Transverse colon (tissue), 4 donors: ENCODE measurements at regions not wholly inside any gene's neighbourhood (a gene's known extent, or its start where the extent isn't known, plus 50 kb on each side); places are given as distances from the start of the nearest gene placed in this dataset.

Experiments used
- DNase-seq: peaks from one replicate; pipeline ENCODE4 v3.0.0-alpha.2; 2019
- H3K27ac ChIP-seq, 4 donors: fragments of 200-600 bp; sonication (generic); 2 replicates each; pipeline ENCODE4 v1.5.1; 2016 to 2018; ENCODE audit warnings: inconsistent platforms in 4 of 4
- H3K27me3 ChIP-seq: fragments of 200-600 bp; sonication (generic); 2 replicates; pipeline ENCODE4 v1.5.1; 2017; ENCODE audit warnings: inconsistent platforms
- H3K36me3 ChIP-seq, 4 donors: fragments of 200-600 bp; sonication (generic); 2 replicates each; pipeline ENCODE4 v1.5.1; 2017 to 2019; ENCODE audit warnings: inconsistent platforms in 4 of 4
- H3K4me1 ChIP-seq, 4 donors: fragments of 200-600 bp; sonication (generic); 2 replicates each; pipeline ENCODE4 v1.5.1; 2017 to 2020; ENCODE audit warnings: inconsistent platforms in 4 of 4
- H3K4me3 ChIP-seq, 4 donors: fragments of 200-600 bp; sonication (generic); 1 replicate in 1 of 4; 2 replicates in 3 of 4; pipeline versions ENCODE4 v1.5.1 to v1.6.1; 2017 to 2019; ENCODE audit warnings: inconsistent platforms in 4 of 4
- H3K9me3 ChIP-seq, 2 donors: fragments of 200-600 bp; sonication (generic); 2 replicates each; pipeline ENCODE4 v1.5.1; 2017 to 2019; ENCODE audit warnings: inconsistent platforms in 2 of 2
- CTCF ChIP-seq, 5 experiments: fragments of 200-600 bp in 3 of 5; fragments of 450-650 bp in 2 of 5; sonication (generic) in 3 of 5; IDR thresholded peaks; 1 replicate in 2 of 5; 2 replicates in 3 of 5; pipeline ENCODE4 v1.5.1; 2016 to 2017; ENCODE audit warnings: antibody characterized with exemption in 5 of 5, inconsistent platforms in 3 of 5, mild to moderate bottlenecking in 2 of 5, moderate library complexity in 1 of 5
- EP300 ChIP-seq: sonication (generic); formaldehyde crosslinking; IDR thresholded peaks from one replicate; pipeline ENCODE4 v1.6.1; 2017; ENCODE audit warnings: antibody characterized with exemption, low read depth
- POLR2A ChIP-seq: fragments of 450-650 bp; IDR thresholded peaks from one replicate; pipeline ENCODE4 v1.6.1; 2016; ENCODE audit warnings: antibody characterized with exemption, mild to moderate bottlenecking, moderate library complexity
- POLR2AphosphoS5 ChIP-seq, 3 donors: sonication (generic); formaldehyde crosslinking; IDR thresholded peaks; one replicate each; pipeline ENCODE4 v1.6.1; 2016; ENCODE audit warnings: antibody characterized with exemption in 3 of 3
- WGBS, 2 donors: methylation state at CpG; one replicate each; pipeline ENCODE4 v1.1.5; 2018; ENCODE audit warnings: low coverage in 1 of 2; 5-methylcytosine and 5-hydroxymethylcytosine counted together
- in situ Hi-C, 4 donors: fragments of 200-750 bp; cut with MboI; loops; one replicate each; pipeline versions ENCODE4 v1.15.0 to v1.15.1; 2017; ENCODE audit warnings: low sequenced_read_pairs in 3 of 4, low pct_ligation_motif_present in 1 of 4, low pct_unique_long_range_greater_than_20kb in 1 of 4
- intact Hi-C: fragments of 100-400 bp; cut with DNase I; formaldehyde crosslinking; loops from one replicate; pipeline ENCODE4 v1.15.1; 2023; ENCODE audit warnings: low total_unique reads

GRCh38 chr2:36032046-36032445, 323.5 kb upstream of the CRIM1 start:
- H3K36me3 ChIP-seq, result no peaks in the 10 kb centered on the region
- H3K4me1 ChIP-seq, result no peaks in the 10 kb centered on the region
- 51 to 63% methylated on average over 3 of the region's 3 CpGs for WGBS, 2 donors
- DNase-seq, result no peak
- TF ChIP-seq CTCF (IDR thresholded peaks at IDR 0.05) (no peak), POLR2AphosphoS5 (IDR thresholded peaks at IDR 0.05) (no peak), POLR2A (no peak), EP300 (no peak)
- in situ Hi-C loops, result no loop called here
- H3K4me3 ChIP-seq, result no peak overlapping the region
- H3K27ac ChIP-seq, result no peak overlapping the region
- H3K9me3 ChIP-seq, result no peaks in the 10 kb centered on the region
- no peaks in the 10 kb centered on the region for H3K27me3 ChIP-seq
- intact Hi-C loops, result no loop called here

DNA sequence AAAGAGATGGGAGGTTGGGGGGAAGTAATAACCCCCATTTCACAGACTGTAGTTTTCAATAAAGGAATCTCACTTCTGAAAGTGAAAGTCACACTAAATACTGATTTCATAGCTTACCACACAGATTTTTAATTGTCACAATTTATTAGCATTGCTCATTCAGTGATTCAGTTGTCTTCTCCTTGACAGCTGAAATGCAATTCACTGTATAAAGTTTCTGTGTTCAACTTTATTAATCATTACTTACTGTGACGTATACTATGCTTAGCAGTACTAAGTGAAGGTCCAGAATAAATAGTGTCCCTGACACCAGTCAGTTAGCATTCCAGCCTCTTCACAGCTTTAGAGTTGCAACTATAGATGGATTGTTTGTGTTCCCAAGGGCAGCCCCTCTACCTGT, 324.1 kb upstream of the CRIM1 start:
- intact Hi-C loops, result no loop called here
- H3K27ac ChIP-seq, result no peak overlapping the region
- WGBS, 2 donors, result 0% methylated on average over 1 of the region's 1 CpG; no CpG with 5 or more reads in 1 of the 2 donors

GRCh38 chr2:36027616-36028015, 328.0 kb upstream of the CRIM1 start:
- intact Hi-C loops (no loop called here), in situ Hi-C loops (no loop called here)
- no peak overlapping the region for H3K27ac ChIP-seq
- H3K4me1 ChIP-seq, result no peaks in the 10 kb centered on the region
- DNase-seq, result no peak
- TF ChIP-seq POLR2AphosphoS5 (IDR thresholded peaks at IDR 0.05), result no peak
- H3K4me3 ChIP-seq, result no peak overlapping the region
- no peaks in the 10 kb centered on the region for H3K36me3 ChIP-seq
- no peaks in the 10 kb centered on the region for H3K27me3 ChIP-seq
- 51 to 64% methylated on average over 2 of the region's 2 CpGs for WGBS, 2 donors
- H3K9me3 ChIP-seq, result no peaks in the 10 kb centered on the region

More for the DNA sequence above, 324.1 kb upstream of the CRIM1 start:
- no peaks in the 10 kb centered on the region for H3K4me1 ChIP-seq
- no peak overlapping the region for H3K4me3 ChIP-seq
- H3K9me3 ChIP-seq, result no peaks in the 10 kb centered on the region
- H3K27me3 ChIP-seq, result no peaks in the 10 kb centered on the region
- H3K36me3 ChIP-seq, result no peaks in the 10 kb centered on the region
- in situ Hi-C loops, result no loop called here
- DNase-seq, result no peak
- no peak for TF ChIP-seq EP300
- TF ChIP-seq CTCF (IDR thresholded peaks at IDR 0.05), result no peak
- TF ChIP-seq POLR2AphosphoS5 (IDR thresholded peaks at IDR 0.05), result no peak
- no peak for TF ChIP-seq POLR2A

DNA sequence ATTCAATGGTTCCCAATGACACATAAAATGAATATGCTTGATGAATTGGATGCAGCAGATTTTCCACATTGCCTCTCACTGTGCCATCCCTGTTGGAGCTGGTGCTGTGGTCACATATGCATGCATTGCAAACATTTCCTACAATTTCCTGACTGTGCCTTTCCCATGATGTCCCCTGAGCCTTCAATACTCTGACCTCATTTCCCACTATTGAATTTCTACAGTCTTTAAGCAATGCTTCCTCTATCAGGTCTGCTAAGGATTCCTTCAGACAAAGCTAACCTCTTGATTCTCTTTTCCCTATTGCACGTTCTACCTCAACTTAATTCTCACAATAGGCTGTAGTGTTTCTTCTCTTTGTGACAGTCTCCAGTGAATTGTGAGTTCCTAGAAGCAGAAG, 342.5 kb upstream of the CRIM1 start:
- no peak for DNase-seq
- no peaks in the 10 kb centered on the region for H3K27me3 ChIP-seq
- H3K9me3 ChIP-seq, result no peaks in the 10 kb centered on the region
- H3K4me1 ChIP-seq, result no peaks in the 10 kb centered on the region
- no peaks in the 10 kb centered on the region for H3K36me3 ChIP-seq
- whole genome bisulfite sequencing, 2 donors, result 38% methylated on average over 1 of the region's 1 CpG; no CpG with 5 or more reads in 1 of the 2 donors
- TF ChIP-seq POLR2A, result no peak
- TF ChIP-seq EP300, result no peak
- no peak for TF ChIP-seq POLR2AphosphoS5 (IDR thresholded peaks at IDR 0.05)
- no peak for TF ChIP-seq CTCF (IDR thresholded peaks at IDR 0.05)
- H3K27ac ChIP-seq, result no peak overlapping the region
- intact Hi-C loops (no loop called here), in situ Hi-C loops (no loop called here)
- no peak overlapping the region for H3K4me3 ChIP-seq

DNA sequence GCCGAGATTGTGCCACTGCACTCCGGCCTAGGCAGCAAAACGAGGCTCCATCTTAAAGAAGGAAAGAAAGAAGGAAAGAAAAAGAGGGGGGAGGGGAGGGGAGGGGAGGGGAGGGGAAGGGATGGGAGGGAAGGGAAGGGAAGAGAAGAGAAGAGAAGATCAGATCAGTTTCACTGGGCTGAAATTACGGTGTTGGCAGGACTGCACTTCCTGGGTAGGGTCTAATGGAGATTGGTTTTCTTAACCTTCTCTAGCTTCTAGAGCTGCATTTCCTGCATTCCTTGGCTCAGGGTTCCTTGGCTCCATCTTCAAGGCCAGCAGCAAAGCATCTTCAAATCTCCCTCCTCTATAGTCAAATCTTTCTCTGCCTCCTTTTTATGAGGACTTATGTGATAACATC, 349.1 kb upstream of the CRIM1 start:
- Histone ChIP-seq H3K4me1 (no peaks in the 10 kb centered on the region), H3K27ac (no peak overlapping the region), H3K27me3 (no peaks in the 10 kb centered on the region), H3K4me3 (no peak overlapping the region), H3K9me3 (no peaks in the 10 kb centered on the region), H3K36me3 (no peaks in the 10 kb centered on the region)
- in situ Hi-C loops (no loop called here), intact Hi-C loops (no loop called here)
- WGBS, 2 donors, result 85% methylated on average over 4 of the region's 4 CpGs
- DNase-seq, result no peak
- TF ChIP-seq EP300 (no peak), POLR2AphosphoS5 (IDR thresholded peaks at IDR 0.05) (no peak), CTCF (IDR thresholded peaks at IDR 0.05) (no peak), POLR2A (no peak)
